Hematopoietic multipotent progenitor cell (in vitro differentiated cells): ENCODE measurements at regions not wholly inside any gene's neighbourhood (a gene's known extent, or its start where the extent isn't known, plus 50 kb on each side); places are given as distances from the start of the nearest gene placed in this dataset.

Experiments used
- DNase-seq, 3 donors: peaks; one replicate each; pipeline ENCODE4 v3.0.0-alpha.2; 2011 to 2015; ENCODE audit warnings: low read depth in 2 of 3, low spot score in 2 of 3

GRCh38 chr10:74760086-74760979 is 66.1 kb upstream of the KAT6B start:
- no peak for DNase-seq

- DNase-seq, result no peak
Measured at GRCh38 chr10:74763934-74764591, 62.3 kb upstream of the KAT6B start.

GRCh38 chr10:74765465-74765975 is 60.9 kb upstream of the KAT6B start:
- no peak for DNase-seq

GRCh38 chr10:74766501-74766900 is 59.9 kb upstream of the KAT6B start:
- no peak for DNase-seq

GRCh38 chr10:74770400-74770799 is 56.0 kb upstream of the KAT6B start:
- DNase-seq, result no peak

- DNase-seq, result no peak
Measured at GRCh38 chr10:74771054-74771453, 55.3 kb upstream of the KAT6B start.

- peak in 1 of 3 donors; percentile 16 for DNase-seq
Measured at GRCh38 chr10:74775099-74775498, 51.3 kb upstream of the KAT6B start.
